GM18505 (cell line): ENCODE measurements at regions not wholly inside any gene's neighbourhood (a gene's known extent, or its start where the extent isn't known, plus 50 kb on each side); places are given as distances from the start of the nearest gene placed in this dataset.

Experiments
- ATAC-seq: cut with Tn5 transposase; IDR thresholded peaks from one replicate; pipeline ENCODE4 v1.9.1; 2021; ENCODE audit not compliant: unreplicated experiment
- POLR2A ChIP-seq: IDR thresholded peaks from 4 replicates; pipeline ENCODE4 v1.6.1; 2011; ENCODE audit warnings: borderline replicate concordance; ENCODE audit not compliant: insufficient read depth, insufficient read length; ENCODE audit errors: extremely low read depth

- TF ChIP-seq POLR2A, result no peak
- no peak for ATAC-seq
Observed at GRCh38 chrX:4978613-4979012, 1250.1 kb downstream of the NLGN4X start.

DNA sequence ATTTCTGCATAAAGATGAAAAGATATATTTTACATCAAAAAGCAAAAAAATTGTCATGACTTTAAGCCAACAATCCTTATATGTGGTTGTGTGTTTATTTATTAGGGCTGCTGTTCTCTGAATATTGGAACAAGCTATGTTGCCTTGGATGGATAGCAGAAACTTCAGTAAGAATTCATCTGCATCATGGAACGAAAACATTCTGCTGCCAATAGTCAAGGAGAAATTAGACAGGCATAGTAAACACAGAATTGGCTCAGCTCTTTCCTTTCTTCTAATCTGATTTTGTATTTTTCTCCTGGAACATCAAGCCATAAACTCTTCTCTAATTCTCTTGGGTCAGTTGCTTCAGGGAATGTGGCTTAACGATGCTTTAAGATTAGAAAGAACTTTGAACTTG is 1257.0 kb downstream of the NLGN4X start:
- no peak for TF ChIP-seq POLR2A
- no peak for ATAC-seq

GRCh38 chrX:4964112-4964511 is 1250.7 kb upstream of the PRKX start:
- no peak for ATAC-seq
- no peak for TF ChIP-seq POLR2A

DNA sequence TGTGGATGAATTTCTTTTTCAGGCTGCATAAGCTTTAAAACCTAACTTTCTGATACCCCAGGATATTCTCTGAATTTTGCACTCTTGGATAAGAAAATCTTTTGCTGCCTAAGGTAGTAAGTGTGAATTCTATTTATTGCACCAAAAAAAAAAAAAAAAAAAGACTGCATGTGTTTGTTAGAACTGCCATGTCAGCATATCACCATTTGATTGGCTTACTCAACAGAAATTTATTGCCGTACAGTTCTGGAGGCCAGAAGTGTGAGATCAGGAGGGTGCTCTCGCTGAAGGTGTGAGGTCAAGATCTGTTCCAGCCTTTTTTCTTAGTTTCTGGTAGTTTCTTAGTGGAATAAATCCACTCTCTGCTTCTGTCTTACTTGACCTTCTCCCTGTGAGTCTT is 1250.0 kb upstream of the PRKX start:
- no peak for ATAC-seq
- TF ChIP-seq POLR2A, result no peak

- ATAC-seq, result no peak
- no peak for TF ChIP-seq POLR2A
Observed at GRCh38 chrX:4944767-4945166, 1231.3 kb upstream of the PRKX start.

DNA sequence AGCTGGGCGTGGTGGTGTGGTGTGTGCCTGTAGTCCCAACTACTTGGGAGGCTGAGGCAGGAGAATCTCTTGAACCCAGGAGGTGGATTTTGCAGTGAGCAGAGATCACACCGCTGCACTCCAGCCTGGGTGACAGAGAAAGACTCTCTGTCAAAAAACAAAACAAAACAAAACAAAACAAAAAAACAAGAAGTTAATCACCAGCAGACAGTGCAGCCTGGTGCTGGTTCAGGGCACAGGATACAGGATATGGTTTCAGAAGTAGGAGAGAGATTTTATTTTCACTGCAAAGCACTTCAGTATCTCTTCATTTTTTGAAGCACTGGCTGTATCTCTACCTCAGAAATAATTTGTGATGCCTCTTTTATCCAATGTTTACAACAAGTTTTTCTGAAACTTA is 1222.9 kb upstream of the PRKX start:
- ATAC-seq, result peak; percentile 44
- no peak for TF ChIP-seq POLR2A

DNA sequence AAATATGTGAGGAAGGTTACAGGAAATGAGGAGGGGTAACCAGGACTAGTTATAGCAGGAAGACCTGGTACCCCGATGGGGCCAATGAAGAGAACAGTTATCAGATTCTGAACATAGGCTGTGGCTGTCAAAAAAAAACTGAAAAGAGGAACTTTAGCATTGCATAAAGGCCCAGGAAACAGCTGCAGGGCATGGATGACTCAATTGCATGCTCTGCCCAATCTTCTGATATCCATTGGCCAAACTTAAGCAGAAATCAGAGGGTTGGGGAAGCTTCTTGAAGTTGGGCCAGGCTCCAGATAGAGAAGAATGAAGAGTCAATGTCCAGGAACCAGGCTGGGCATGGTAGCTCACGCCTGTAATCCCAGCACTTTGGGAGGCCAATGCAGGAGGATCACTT is 1222.4 kb upstream of the PRKX start:
- ATAC-seq, result peak; percentile 93
- no peak for TF ChIP-seq POLR2A

- TF ChIP-seq POLR2A, result no peak
- peak; percentile 28 for ATAC-seq
Observed at GRCh38 chrX:4935401-4935800, 1222.0 kb upstream of the PRKX start.

DNA sequence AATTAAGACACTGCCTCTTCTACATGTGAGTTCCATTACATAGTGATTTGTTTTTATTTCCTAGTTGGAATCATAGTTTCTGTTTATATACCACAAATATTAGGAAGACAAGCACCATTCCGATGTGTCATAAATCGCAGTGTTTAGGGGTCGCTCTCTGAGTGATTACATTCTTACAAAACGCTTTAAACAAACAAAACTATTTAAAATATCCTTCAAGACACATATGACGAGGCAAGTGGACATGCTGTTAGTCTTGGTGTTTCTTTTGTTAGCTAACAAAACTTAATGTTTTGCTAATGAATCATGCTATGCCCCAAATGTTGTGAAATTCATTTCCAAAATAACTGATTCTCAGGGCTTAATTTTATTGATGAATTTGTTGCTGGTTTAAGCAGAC is 1219.3 kb upstream of the PRKX start:
- TF ChIP-seq POLR2A, result no peak
- ATAC-seq, result no peak

GRCh38 chrX:4930426-4930825 is 1217.0 kb upstream of the PRKX start:
- ATAC-seq, result no peak
- TF ChIP-seq POLR2A, result no peak

DNA sequence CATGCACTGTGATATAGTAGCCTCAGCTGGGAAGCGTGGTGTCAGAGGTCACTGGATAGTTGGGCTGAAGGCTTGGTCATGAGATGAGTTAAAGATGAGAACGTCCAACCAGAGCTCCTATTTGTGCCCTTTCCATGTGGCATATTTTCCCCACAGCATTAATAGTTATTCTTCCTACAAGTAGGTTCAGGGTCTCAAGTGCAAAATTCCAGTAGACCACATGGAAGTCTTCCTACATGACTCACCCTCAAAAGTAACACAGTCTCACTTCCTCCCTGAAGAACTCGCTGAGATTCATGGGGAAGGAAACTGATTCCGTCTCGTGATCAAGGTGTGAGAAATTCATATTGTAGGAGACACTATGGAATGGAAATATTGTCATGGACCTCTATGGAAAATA is 1212.5 kb upstream of the PRKX start:
- no peak for TF ChIP-seq POLR2A
- ATAC-seq, result no peak

GRCh38 chrX:4909348-4909747 is 1195.9 kb upstream of the PRKX start:
- TF ChIP-seq POLR2A, result no peak
- ATAC-seq, result no peak

DNA sequence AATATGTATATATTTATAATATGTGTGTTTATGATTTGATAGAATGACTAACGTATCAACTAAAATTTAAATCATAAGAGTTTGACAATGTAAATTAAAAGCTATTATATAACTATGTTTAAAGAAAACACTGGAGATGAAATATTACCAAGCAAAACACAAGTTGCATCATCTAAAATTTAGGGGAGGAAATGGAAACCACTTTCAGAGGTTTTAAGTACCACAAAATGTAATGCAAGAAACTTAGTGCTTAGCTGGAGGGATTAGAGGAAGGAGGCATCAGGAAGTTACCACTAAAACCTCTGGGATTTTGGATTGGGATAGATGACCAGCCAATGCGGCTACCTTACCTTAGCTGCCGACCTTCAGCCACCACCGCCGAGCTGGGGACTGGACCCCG is 1192.1 kb upstream of the PRKX start:
- no peak for ATAC-seq
- TF ChIP-seq POLR2A, result no peak

DNA sequence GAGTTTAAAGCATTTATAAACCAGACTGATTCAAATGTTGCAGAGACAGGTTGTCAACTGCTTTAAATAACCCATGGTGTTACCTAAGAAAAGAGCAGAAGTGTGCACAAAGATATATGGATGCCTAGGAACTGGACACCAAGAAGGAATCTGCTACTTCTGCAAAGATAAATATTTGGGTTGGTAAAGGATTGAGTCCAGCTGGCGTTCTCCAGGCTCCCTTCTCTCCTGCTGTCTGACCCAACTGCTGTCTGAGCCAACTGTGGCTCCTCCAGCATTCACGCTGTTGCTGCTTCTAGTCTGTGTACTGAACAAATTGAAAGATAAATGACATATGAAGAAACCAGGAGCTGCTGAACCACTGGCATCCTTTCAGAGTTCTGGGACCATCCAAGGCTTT is 1167.8 kb upstream of the PRKX start:
- no peak for TF ChIP-seq POLR2A
- no peak for ATAC-seq

- no peak for TF ChIP-seq POLR2A
- ATAC-seq, result no peak
Observed at GRCh38 chrX:4878640-4879039, 1165.2 kb upstream of the PRKX start.
